ENCODE measurements at regions not wholly inside any gene's neighbourhood (a gene's known extent, or its start where the extent isn't known, plus 50 kb on each side); places are given as distances from the start of the nearest gene placed in this dataset.
"Not testable (repeated sequence)": the region's sequence is repeated elsewhere in the genome, so short reads cannot be mapped to it uniquely, and the experiment has no call there.

DNA sequence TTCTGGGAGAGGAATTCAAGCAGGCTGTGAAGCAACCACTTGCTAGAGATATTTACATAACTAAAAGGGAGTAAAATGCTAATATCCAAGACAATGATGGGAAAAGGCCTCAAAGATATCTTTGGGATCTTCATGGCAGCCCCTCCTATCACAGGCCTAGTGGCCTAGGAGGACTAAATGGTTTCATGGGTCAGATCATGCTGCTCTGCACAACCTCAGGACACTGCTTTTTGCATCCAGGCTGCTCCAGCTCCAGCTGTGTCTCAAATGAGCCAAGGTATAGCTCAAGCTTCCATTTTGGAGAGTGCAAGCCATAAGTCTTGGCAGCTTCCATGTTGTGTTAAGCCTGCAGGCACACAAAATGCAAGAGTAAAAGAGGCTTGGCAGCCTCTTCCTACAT lies 195.6 kb upstream of the SSTR1 start:
- no peak overlapping the region for H3K4me3 ChIP-seq (ENCODE audit: low read length)
- no peak for TF ChIP-seq ZNF274 (IDR thresholded peaks at IDR 0.05; ENCODE audit: low read depth, low read length)

DNA sequence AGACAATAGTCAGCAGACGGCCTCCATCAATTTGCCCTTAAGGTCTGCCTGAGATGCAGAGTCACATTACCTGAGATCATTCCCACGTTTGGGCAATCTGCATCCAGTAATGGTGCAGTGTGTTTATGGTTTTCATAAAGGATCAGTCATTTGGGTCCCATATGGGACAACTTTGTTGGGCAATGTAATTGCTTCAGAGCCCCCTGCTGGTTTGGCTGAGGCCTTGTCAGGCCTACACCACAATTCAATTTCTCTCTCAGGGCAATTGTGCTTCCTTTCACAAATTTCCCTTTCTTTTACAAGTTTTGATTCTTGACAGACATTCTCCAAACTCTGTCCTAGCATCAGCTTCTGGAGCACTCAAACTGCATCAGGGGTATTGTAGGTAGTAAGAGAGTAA lies 191.2 kb upstream of the SSTR1 start:
- no peak for TF ChIP-seq ZNF274 (IDR thresholded peaks at IDR 0.05; ENCODE audit: low read depth, low read length)
- H3K4me3 ChIP-seq (ENCODE audit: low read length), result no peak overlapping the region

- TF ChIP-seq ZNF274 (IDR thresholded peaks at IDR 0.05; ENCODE audit: low read depth, low read length), result no peak
- no peak overlapping the region for H3K4me3 ChIP-seq (ENCODE audit: low read length)
Observed at GRCh38 chr14:38021861-38022260, 185.8 kb upstream of the SSTR1 start.

GRCh38 chr14:38022775-38023174 lies 184.9 kb upstream of the SSTR1 start:
- no peak for TF ChIP-seq ZNF274 (IDR thresholded peaks at IDR 0.05; ENCODE audit: low read depth, low read length)
- no peak overlapping the region for H3K4me3 ChIP-seq (ENCODE audit: low read length)

DNA sequence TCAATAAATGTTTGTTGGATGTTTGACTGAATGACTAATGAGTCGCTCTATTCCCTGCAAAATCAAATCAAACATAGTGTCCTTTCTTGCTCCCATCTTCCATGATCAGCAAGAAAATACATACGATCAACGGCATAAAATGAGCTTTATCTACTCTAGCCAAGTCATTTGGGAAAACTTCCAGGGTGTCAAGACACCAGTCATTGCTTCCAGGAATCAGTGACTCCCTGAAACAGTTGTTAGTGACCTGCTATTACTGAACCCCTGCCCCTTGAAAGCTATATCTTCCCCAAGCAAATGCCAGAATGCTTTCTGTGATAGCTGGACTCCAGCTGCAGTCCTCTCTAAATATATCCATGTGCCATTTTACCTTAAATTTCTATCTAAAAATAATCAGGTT lies 169.5 kb upstream of the SSTR1 start:
- TF ChIP-seq ZNF274 (IDR thresholded peaks at IDR 0.05; ENCODE audit: low read depth, low read length), result no peak
- no peak overlapping the region for H3K4me3 ChIP-seq (ENCODE audit: low read length)

GRCh38 chr14:38038986-38039385 lies 168.7 kb upstream of the SSTR1 start:
- H3K4me3 ChIP-seq (ENCODE audit: low read length), result no peak overlapping the region
- no peak for TF ChIP-seq ZNF274 (IDR thresholded peaks at IDR 0.05; ENCODE audit: low read depth, low read length)

- H3K4me3 ChIP-seq (ENCODE audit: low read length), result no peak overlapping the region
- no peak for TF ChIP-seq ZNF274 (IDR thresholded peaks at IDR 0.05; ENCODE audit: low read depth, low read length)
Observed at GRCh38 chr14:38039496-38039895, 168.2 kb upstream of the SSTR1 start.

DNA sequence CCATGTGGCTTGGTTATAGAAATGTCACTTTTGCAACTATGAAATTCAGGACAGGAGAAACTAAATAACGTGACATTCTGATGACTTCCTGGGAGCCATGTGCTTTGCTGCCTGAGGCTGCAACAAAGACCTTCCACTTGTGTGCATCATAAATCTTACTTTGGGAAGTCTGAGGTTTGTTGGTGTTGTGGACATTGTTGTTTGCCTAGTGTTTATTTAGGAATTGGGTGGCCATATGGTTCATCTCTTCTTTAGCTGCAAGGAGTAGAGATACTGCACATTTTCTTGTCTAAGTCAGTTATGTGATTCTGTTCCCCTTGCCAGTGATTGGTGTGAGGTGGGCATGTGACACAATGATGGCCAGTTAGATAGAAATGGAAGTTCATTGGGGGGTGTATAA lies 167.3 kb upstream of the SSTR1 start:
- H3K4me3 ChIP-seq (ENCODE audit: low read length), result no peak overlapping the region
- no peak for TF ChIP-seq ZNF274 (IDR thresholded peaks at IDR 0.05; ENCODE audit: low read depth, low read length)

DNA sequence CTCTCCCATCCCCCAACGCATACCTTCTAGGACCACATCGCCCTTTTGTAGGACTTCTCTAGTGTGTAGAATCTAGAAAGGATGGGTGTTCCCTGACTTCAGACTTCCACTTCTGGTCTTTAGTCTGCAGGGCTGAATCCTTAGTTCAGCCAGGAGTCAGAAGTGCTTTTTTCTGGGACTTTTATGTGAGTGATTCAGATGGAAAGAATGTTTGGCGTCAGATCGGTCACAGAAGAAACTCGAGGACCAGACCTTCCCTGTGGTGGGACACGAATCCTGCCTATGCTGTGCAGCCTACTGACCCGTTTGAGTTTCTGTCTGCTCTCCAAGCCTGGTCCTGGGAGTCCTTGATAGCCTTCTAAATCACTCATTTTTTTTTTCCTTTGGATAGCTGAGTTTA lies 165.4 kb upstream of the SSTR1 start:
- H3K4me3 ChIP-seq (ENCODE audit: low read length), result no peak overlapping the region
- no peak for TF ChIP-seq ZNF274 (IDR thresholded peaks at IDR 0.05; ENCODE audit: low read depth, low read length)

DNA sequence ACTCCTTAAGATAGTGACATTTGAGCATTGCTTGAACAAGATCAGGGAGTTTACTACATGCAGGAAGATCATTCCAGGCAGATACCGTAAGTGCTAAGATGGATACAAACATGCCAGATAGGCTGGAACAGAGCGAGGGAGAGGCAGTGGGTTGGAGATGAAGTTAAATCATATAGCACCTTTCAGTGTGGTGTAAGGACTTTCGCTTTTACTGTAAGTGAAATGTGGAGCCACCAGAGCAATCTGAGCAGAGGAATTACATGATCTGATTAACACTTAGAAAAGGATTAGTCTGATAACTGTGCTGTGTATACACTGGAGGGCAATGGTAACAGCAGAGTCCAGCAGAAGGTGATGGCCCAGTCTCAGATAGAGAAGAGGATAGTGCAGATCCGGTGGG lies 163.0 kb upstream of the SSTR1 start:
- no peak for TF ChIP-seq ZNF274 (IDR thresholded peaks at IDR 0.05; ENCODE audit: low read depth, low read length)
- H3K4me3 ChIP-seq (ENCODE audit: low read length), result no peak overlapping the region

- no peak for TF ChIP-seq ZNF274 (IDR thresholded peaks at IDR 0.05; ENCODE audit: low read depth, low read length)
- no peak overlapping the region for H3K4me3 ChIP-seq (ENCODE audit: low read length)
Observed at GRCh38 chr14:38045461-38045860, 162.2 kb upstream of the SSTR1 start.

DNA sequence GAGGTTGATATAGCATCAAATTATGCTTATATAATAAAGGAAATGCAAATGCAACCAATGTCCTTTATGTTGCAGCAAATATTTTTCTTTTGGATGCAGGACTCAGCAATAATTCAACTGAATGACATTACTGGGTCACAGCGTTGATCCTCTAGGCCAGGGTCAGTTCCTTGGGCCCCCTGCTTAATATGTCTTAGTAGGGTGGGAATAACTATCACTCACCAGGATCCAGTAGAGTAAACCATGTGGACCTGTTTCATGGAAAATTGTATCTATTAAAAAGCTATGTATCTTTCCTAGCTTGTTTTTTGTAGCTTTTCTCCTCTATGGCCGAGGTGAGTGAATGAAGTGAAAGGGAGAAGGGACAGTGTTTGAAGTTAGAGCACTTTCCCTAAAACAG lies 161.5 kb upstream of the SSTR1 start:
- TF ChIP-seq ZNF274 (IDR thresholded peaks at IDR 0.05; ENCODE audit: low read depth, low read length), result no peak
- H3K4me3 ChIP-seq (ENCODE audit: low read length), result no peak overlapping the region

- TF ChIP-seq ZNF274 (IDR thresholded peaks at IDR 0.05; ENCODE audit: low read depth, low read length), result no peak
- H3K4me3 ChIP-seq (ENCODE audit: low read length), result no peak overlapping the region
Observed at GRCh38 chr14:38047195-38047902, 160.4 kb upstream of the SSTR1 start.

- H3K4me3 ChIP-seq (ENCODE audit: low read length), result no peak overlapping the region
- TF ChIP-seq ZNF274 (IDR thresholded peaks at IDR 0.05; ENCODE audit: low read depth, low read length), result no peak
Observed at GRCh38 chr14:38053666-38054065, 154.0 kb upstream of the SSTR1 start.

GRCh38 chr14:38056270-38056669 lies 151.4 kb upstream of the SSTR1 start:
- no peak for TF ChIP-seq ZNF274 (IDR thresholded peaks at IDR 0.05; ENCODE audit: low read depth, low read length)

GRCh38 chr14:38062223-38062622 lies 145.5 kb upstream of the SSTR1 start:
- H3K4me3 ChIP-seq (ENCODE audit: low read length), result not testable (repeated sequence)

More at GRCh38 chr14:38056270-38056669, 151.4 kb upstream of the SSTR1 start:
- H3K4me3 ChIP-seq (ENCODE audit: low read length), result no peak overlapping the region

Measured in GM08714 (cell line).